K562 (cell line): ENCODE measurements at regions not wholly inside any gene's neighbourhood (a gene's known extent, or its start where the extent isn't known, plus 50 kb on each side); places are given as distances from the start of the nearest gene placed in this dataset.

Experiments used
- ATAC-seq: fragments of 200-7000 bp; cut with Tn5 transposase; 3 replicates; pipeline ENCODE4 v1.9.1; 2020; ENCODE audit warnings: moderate library complexity
- BruUV-seq: library from RNA; stranded (reverse); fragments of 400-500 nt; replicated peaks from 2 replicates; lab custom pipeline; 2021; lab: Mats Ljungman, UMichigan
- CTCF ChIA-PET: fragments of 300-600 bp; formaldehyde crosslinking; extraction: SDS; loops from one replicate; lab custom pipeline; 2021; ENCODE audit warnings: low intra/inter-chr PET ratio; lab: Yijun Ruan, JAX
- POLR2A ChIA-PET: fragments of 300-600, 350-650 bp; sonication (Branson Sonifier 250); formaldehyde crosslinking; extraction: SDS; loops from one replicate; lab custom pipeline; 2021; ENCODE audit warnings: antibody characterized with exemption, inconsistent platforms; lab: Yijun Ruan, JAX
- DNase-seq, 4 experiments: peaks; one replicate each; pipeline versions ENCODE4 v3.0.0 to v3.0.0-alpha.2; 2011 to 2018; ENCODE audit warnings: low spot score in 3 of 4, mixed read lengths in 3 of 4; ENCODE audit errors: extremely low read depth in 1 of 4
- FAIRE-seq: peaks from 2 replicates; lab custom pipeline; 2011; peaks lifted over from hg19 to GRCh38; lab: Jason Lieb, UNC
- H2AFZ ChIP-seq: 2 replicates; pipeline ENCODE4 v1.6.0; 2011; ENCODE audit warnings: low read depth, low read length, control low read depth, inconsistent platforms
- H3K27ac ChIP-seq: fragments of 200-600 bp; 3 replicates; pipeline ENCODE4 v1.8.0; 2011; ENCODE audit warnings: low read depth, mild to moderate bottlenecking, control low read depth, inconsistent platforms, low read length, moderate library complexity, mixed read lengths; ENCODE audit errors: extremely low read depth
- H3K27me3 ChIP-seq, 2 experiments: fragments of 300-600 bp in 1 of 2; 2 replicates in 1 of 2; 3 replicates in 1 of 2; pipeline versions ENCODE4 v1.6.0 to v1.8.0; 2011; ENCODE audit warnings: inconsistent platforms in 2 of 2, low read length in 2 of 2, mild to moderate bottlenecking in 1 of 2, mixed read lengths in 1 of 2, moderate library complexity in 1 of 2; ENCODE audit not compliant: control insufficient read depth in 2 of 2, insufficient read depth in 2 of 2
- H3K36me3 ChIP-seq: fragments of 300-600 bp; 3 replicates; pipeline ENCODE4 v1.8.0; 2011; ENCODE audit warnings: mild to moderate bottlenecking, low read length, inconsistent platforms; ENCODE audit not compliant: control insufficient read depth, insufficient read depth
- H3K4me1 ChIP-seq, 2 experiments: fragments of 200-600 bp in 1 of 2; replicated peaks in 1 of 2; 2 replicates in 1 of 2; 3 replicates in 1 of 2; pipeline versions ENCODE4 v1.5.1 to v1.8.0; 2011; ENCODE audit warnings: inconsistent platforms in 2 of 2, low read length in 2 of 2, mild to moderate bottlenecking in 1 of 2, mixed read lengths in 1 of 2, moderate library complexity in 1 of 2; ENCODE audit not compliant: control insufficient read depth in 2 of 2, insufficient read depth in 2 of 2
- H3K4me2 ChIP-seq: 2 replicates; pipeline ENCODE4 v1.6.1; 2011; ENCODE audit warnings: low read length, control low read depth, inconsistent platforms, mixed read lengths; ENCODE audit not compliant: insufficient read depth
- H3K4me3 ChIP-seq: fragments of 200-600 bp; sonication (generic), shearing (Covaris generic); 2 replicates; pipeline ENCODE4 v1.5.1; 2016; ENCODE audit warnings: control low read depth, inconsistent platforms
- H3K79me2 ChIP-seq: fragments of 200-600 bp; 3 replicates; pipeline ENCODE4 v1.8.0; 2011; ENCODE audit warnings: low read length, inconsistent platforms; ENCODE audit not compliant: control insufficient read depth, insufficient read depth
- H3K9ac ChIP-seq, 2 experiments: 2 replicates each; pipeline versions ENCODE4 v1.6.0 to v1.6.1; 2011; ENCODE audit warnings: low read depth in 2 of 2, low read length in 2 of 2, control low read depth in 1 of 2, inconsistent platforms in 1 of 2, mild to moderate bottlenecking in 1 of 2, mixed read lengths in 1 of 2; ENCODE audit not compliant: insufficient read depth in 1 of 2
- H3K9me1 ChIP-seq: one replicate; pipeline ENCODE4 v1.6.0; 2011; ENCODE audit warnings: inconsistent platforms, mild to moderate bottlenecking, low read length, moderate library complexity; ENCODE audit not compliant: control insufficient read depth, insufficient read depth
- H3K9me3 ChIP-seq: replicated peaks from 2 replicates; pipeline ENCODE4 v1.5.1; 2011; ENCODE audit warnings: low read depth, low read length, inconsistent platforms; ENCODE audit not compliant: control insufficient read depth, insufficient read depth
- H4K20me1 ChIP-seq: replicated peaks from 2 replicates; pipeline ENCODE4 v1.6.1; 2011; ENCODE audit warnings: low read length, inconsistent platforms, mixed read lengths; ENCODE audit not compliant: control insufficient read depth, insufficient read depth
- CREM ChIP-seq: IDR thresholded peaks from 2 replicates; pipeline ENCODE4 v1.6.1; 2014; ENCODE audit warnings: antibody characterized with exemption, low read depth
- KLF10 ChIP-seq: fragments of 250-450 bp; sonication (Bioruptor Pico); IDR thresholded peaks from 2 replicates; pipeline ENCODE4 v1.6.1; 2021; ENCODE audit warnings: matching md5 sums
- MLX ChIP-seq, 2 experiments: fragments of 450-650 bp in 1 of 2; sonication (generic) in 1 of 2; formaldehyde crosslinking; conservative IDR thresholded peaks; 2 replicates each; pipeline versions ENCODE4 v1.4.0 to v1.8.1; 2020 to 2022; ENCODE audit warnings: mild to moderate bottlenecking in 1 of 2, missing genetic modification reagents in 1 of 2
- NR2C2 ChIP-seq, 2 experiments: fragments of 200-800 bp in 1 of 2; sonication (Bioruptor generic) in 1 of 2; sonication (generic) in 1 of 2; formaldehyde crosslinking in 1 of 2; IDR thresholded peaks; 2 replicates each; pipeline versions ENCODE4 v1.6.1 to v1.8.0; 2016 to 2022; ENCODE audit warnings: mild to moderate bottlenecking in 1 of 2, missing compliant biosample characterization in 1 of 2, missing genetic modification characterization in 1 of 2, missing genetic modification reagents in 1 of 2
- PREB ChIP-seq: sonication (generic); formaldehyde crosslinking; IDR thresholded peaks from 2 replicates; pipeline ENCODE4 v1.8.1; 2023; ENCODE audit warnings: mild to moderate bottlenecking, missing genetic modification reagents
- SMARCA5 ChIP-seq: fragments of 450-650 bp; IDR thresholded peaks from 2 replicates; pipeline ENCODE4 v1.6.1; 2016
- WGBS: fragments of 100-300 bp; shearing (Covaris generic); methylation state at CpG from one replicate; pipeline ENCODE4 v1.1.6; 2016; ENCODE audit warnings: low coverage, mixed read lengths; ENCODE audit not compliant: insufficient coverage; ENCODE audit errors: missing lambda C conversion rate; 5-methylcytosine and 5-hydroxymethylcytosine counted together
- in situ Hi-C: fragments of 300-500 bp; cut with MboI; formaldehyde crosslinking; loops from 4 replicates; pipeline ENCODE4 v1.15.0; 2018; ENCODE audit warnings: inconsistent platforms, mixed read lengths
- intact Hi-C: fragments of 100-400 bp; cut with micrococcal nuclease; formaldehyde crosslinking; loops from 2 replicates; pipeline ENCODE4 v1.14.2; 2022

GRCh38 chr6:14542670-14543366 lies 425.2 kb downstream of the CD83 start (continued):
- TF ChIP-seq MLX (CRISPR knock-in tag; conservative IDR thresholded peaks at IDR 0.05), result no peak
- TF ChIP-seq KLF10 (CRISPR knock-in tag), result no peak
- 0 out of 2 replicates have a peak, but pooled peaks have one; percentile 8 for TF ChIP-seq CREM
- no peak for TF ChIP-seq PREB (CRISPR knock-in tag)

- TF ChIP-seq SMARCA5, result no peak
- TF ChIP-seq NR2C2 (CRISPR knock-in tag; IDR thresholded peaks at IDR 0.05), result no peak
- 0 out of 2 replicates have a peak, but pooled peaks have one; percentile 14 for TF ChIP-seq NR2C2 (tag; IDR thresholded peaks at IDR 0.05)
- DNase-seq (no peak), ATAC-seq (no peak), FAIRE-seq (no peak)
- Histone ChIP-seq H3K4me2 (no peak overlapping the region), H3K9ac (no peak overlapping the region), H3K27me3 (peaks cover 0 to 6% of the 10 kb centered on the region in 2 experiments; a peak in 2 of 5 replicates), H3K79me2 (no peaks in the 10 kb centered on the region), H3K4me1 (no peaks in the 10 kb centered on the region; a peak in 1 of 5 replicates), H3K9me3 (no peaks in the 10 kb centered on the region), H3K4me3 (no peak overlapping the region), H3K36me3 (no peaks in the 10 kb centered on the region), H3K27ac (no peak overlapping the region), H4K20me1 (no peaks in the 10 kb centered on the region), H2AFZ (no peak overlapping the region), H3K9me1 (no peaks in the 10 kb centered on the region)
- WGBS, result under 1% methylated on average over 6 of the region's 6 CpGs
- ChIA-PET CTCF (no interaction called here), POLR2A (interaction anchor here (0.6 kb wide), 1 partner anchor 25 kb away, joined by 3 read pairs; no protein-coding TSS in a partner anchor)
- in situ Hi-C loops, result no loop called here
- intact Hi-C loops, result no loop called here
- no TSS peak for BruUV-seq
These were observed 426.5 kb downstream of the CD83 start for GRCh38 chr6:14543971-14544585.
